Putamen (tissue), 1 donor: ENCODE measurements at regions not wholly inside any gene's neighbourhood (a gene's known extent, or its start where the extent isn't known, plus 50 kb on each side); places are given as distances from the start of the nearest gene placed in this dataset.
"Not testable (repeated sequence)": the region's sequence is repeated elsewhere in the genome, so short reads cannot be mapped to it uniquely, and the experiment has no call there.

Source experiments
- DNase-seq: peaks from one replicate; pipeline ENCODE4 v3.0.0-alpha.2; 2016; ENCODE audit warnings: low spot score

GRCh38 chr7:106376026-106376799 is 91.4 kb upstream of the NAMPT start:
- no peak for DNase-seq

GRCh38 chr7:106375499-106375898 is 90.7 kb upstream of the NAMPT start:
- no peak for DNase-seq

GRCh38 chr7:106374437-106374836 is 89.7 kb upstream of the NAMPT start:
- no peak for DNase-seq

GRCh38 chr7:106372595-106373318 is 88.0 kb upstream of the NAMPT start:
- no peak for DNase-seq

GRCh38 chr7:106372126-106372525 is 87.3 kb upstream of the NAMPT start:
- DNase-seq: no peak

GRCh38 chr7:106371629-106372028 is 86.8 kb upstream of the NAMPT start:
- DNase-seq: no peak

GRCh38 chr7:106370542-106370941 is 85.8 kb upstream of the NAMPT start:
- no peak for DNase-seq

- DNase-seq: no peak
These were observed 85.0 kb upstream of the NAMPT start for GRCh38 chr7:106369816-106370215.

GRCh38 chr7:106369352-106369751 is 84.6 kb upstream of the NAMPT start:
- no peak for DNase-seq

GRCh38 chr7:106367664-106368063 is 82.9 kb upstream of the NAMPT start:
- no peak for DNase-seq

- DNase-seq: no peak
These were observed 82.2 kb upstream of the NAMPT start for GRCh38 chr7:106367018-106367420.

- no peak for DNase-seq
These were observed 80.6 kb upstream of the NAMPT start for GRCh38 chr7:106365252-106366005.

- DNase-seq: not testable (repeated sequence)
These were observed 77.7 kb upstream of the NAMPT start for GRCh38 chr7:106362507-106362906.

- DNase-seq: no peak
These were observed 73.4 kb upstream of the NAMPT start for GRCh38 chr7:106358103-106358663.

GRCh38 chr7:106357675-106358074 is 72.9 kb upstream of the NAMPT start:
- DNase-seq: no peak

GRCh38 chr7:106354822-106355221 is 70.0 kb upstream of the NAMPT start:
- no peak for DNase-seq

- no peak for DNase-seq
These were observed 69.2 kb upstream of the NAMPT start for GRCh38 chr7:106353944-106354343.

- no peak for DNase-seq
These were observed 63.4 kb upstream of the NAMPT start for GRCh38 chr7:106348231-106348630.

GRCh38 chr7:106347229-106347833 is 62.5 kb upstream of the NAMPT start:
- no peak for DNase-seq

- DNase-seq: no peak
These were observed 62.0 kb upstream of the NAMPT start for GRCh38 chr7:106346678-106347217.

- DNase-seq: no peak
These were observed 61.4 kb upstream of the NAMPT start for GRCh38 chr7:106346167-106346677.
